IPS-20b (cell line): ENCODE measurements at regions not wholly inside any gene's neighbourhood (a gene's known extent, or its start where the extent isn't known, plus 50 kb on each side); places are given as distances from the start of the nearest gene placed in this dataset.

Experiments used
- H3K27ac ChIP-seq: one replicate; pipeline ENCODE4 v1.5.1; 2013; ENCODE audit warnings: low read length
- H3K27me3 ChIP-seq: 2 replicates; pipeline ENCODE4 v1.6.1; 2013; ENCODE audit warnings: mild to moderate bottlenecking, low read length, inconsistent platforms; ENCODE audit not compliant: insufficient read depth
- H3K36me3 ChIP-seq: 2 replicates; pipeline ENCODE4 v1.6.1; 2013; ENCODE audit warnings: low read depth, mild to moderate bottlenecking, inconsistent platforms, low read length, moderate library complexity; ENCODE audit not compliant: insufficient read depth
- H3K4me1 ChIP-seq: 2 replicates; pipeline ENCODE4 v1.6.1; 2013; ENCODE audit warnings: mild to moderate bottlenecking, control low read depth, inconsistent platforms, low read length, moderate library complexity; ENCODE audit not compliant: insufficient read depth
- H3K4me3 ChIP-seq: 2 replicates; pipeline ENCODE4 v1.5.1; 2013; ENCODE audit warnings: mild to moderate bottlenecking, low read length, inconsistent platforms
- H3K9ac ChIP-seq: 2 replicates; pipeline ENCODE4 v1.6.1; 2013; ENCODE audit warnings: low read depth, mild to moderate bottlenecking, inconsistent platforms, low read length, moderate library complexity
- H3K9me3 ChIP-seq: 2 replicates; pipeline ENCODE4 v1.6.1; 2013; ENCODE audit warnings: mild to moderate bottlenecking, low read depth, low read length, inconsistent platforms; ENCODE audit not compliant: insufficient read depth

GRCh38 chr2:226561962-226562361, 237.7 kb downstream of the IRS1 start:
- Histone ChIP-seq H3K36me3 (no peaks in the 10 kb centered on the region), H3K27me3 (no peaks in the 10 kb centered on the region), H3K4me1 (no peaks in the 10 kb centered on the region), H3K9ac (no peak overlapping the region), H3K4me3 (no peak overlapping the region), H3K9me3 (no peaks in the 10 kb centered on the region), H3K27ac (no peak overlapping the region)

- no peak overlapping the region for H3K27ac ChIP-seq
- H3K4me3 ChIP-seq: no peak overlapping the region
- H3K9ac ChIP-seq: no peak overlapping the region
- H3K4me1 ChIP-seq: no peaks in the 10 kb centered on the region
- H3K27me3 ChIP-seq: no peaks in the 10 kb centered on the region
- H3K36me3 ChIP-seq: no peaks in the 10 kb centered on the region
- H3K9me3 ChIP-seq: no peaks in the 10 kb centered on the region
These were observed 239.3 kb downstream of the IRS1 start for GRCh38 chr2:226560325-226560724.

GRCh38 chr2:226559536-226559935, 240.1 kb downstream of the IRS1 start:
- no peak overlapping the region for H3K9ac ChIP-seq
- H3K27ac ChIP-seq: no peak overlapping the region
- H3K9me3 ChIP-seq: no peaks in the 10 kb centered on the region
- no peaks in the 10 kb centered on the region for H3K27me3 ChIP-seq
- no peaks in the 10 kb centered on the region for H3K36me3 ChIP-seq
- H3K4me3 ChIP-seq: no peak overlapping the region
- H3K4me1 ChIP-seq: no peaks in the 10 kb centered on the region

DNA sequence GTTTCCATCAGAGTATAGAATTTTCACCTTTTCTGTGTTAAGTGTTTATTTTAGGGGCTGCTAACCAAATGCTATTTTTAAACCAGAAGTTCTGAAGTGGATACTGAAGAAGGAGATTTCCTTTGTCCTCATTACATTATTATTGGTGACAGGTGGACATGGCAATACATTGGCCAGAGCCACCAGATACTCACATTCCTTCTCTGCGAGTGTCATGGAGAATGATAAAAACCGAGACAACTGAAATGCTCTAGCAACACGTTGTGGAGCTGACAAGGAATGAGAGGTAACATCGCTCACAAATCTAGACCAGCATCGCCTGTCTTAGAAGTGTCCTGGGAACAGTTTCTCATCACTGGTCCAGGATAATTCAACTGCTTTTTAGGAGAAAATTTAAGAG, 241.2 kb downstream of the IRS1 start:
- H3K27ac ChIP-seq: no peak overlapping the region
- H3K4me3 ChIP-seq: no peak overlapping the region
- H3K36me3 ChIP-seq: no peaks in the 10 kb centered on the region
- H3K4me1 ChIP-seq: peaks cover 5% of the 10 kb centered on the region; the same call in 1 of the 2 replicates
- no peak overlapping the region for H3K9ac ChIP-seq
- no peaks in the 10 kb centered on the region for H3K27me3 ChIP-seq
- H3K9me3 ChIP-seq: no peaks in the 10 kb centered on the region

DNA sequence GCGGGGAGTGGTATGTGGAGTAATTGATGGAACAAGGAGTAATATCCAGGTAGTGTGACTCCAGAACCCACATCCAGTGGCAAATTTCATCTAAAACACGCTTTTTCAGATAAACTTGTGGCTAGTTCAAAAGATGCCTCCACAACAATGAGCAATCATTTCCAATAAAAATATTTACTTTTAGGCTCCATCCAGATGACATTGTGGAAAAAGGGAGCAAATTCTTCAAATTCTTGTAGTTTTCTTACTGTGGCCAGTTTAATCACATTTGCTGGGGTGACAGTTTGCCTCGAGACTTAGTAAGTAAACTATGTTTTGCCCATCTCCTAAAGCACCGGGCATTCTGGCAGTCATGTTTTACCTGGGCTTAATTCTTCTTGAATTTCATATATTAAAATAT, 243.6 kb downstream of the IRS1 start:
- Histone ChIP-seq H3K9ac (no peak overlapping the region), H3K27me3 (no peaks in the 10 kb centered on the region), H3K36me3 (no peaks in the 10 kb centered on the region), H3K4me3 (no peak overlapping the region), H3K9me3 (no peaks in the 10 kb centered on the region), H3K4me1 (peaks cover 13% of the 10 kb centered on the region; the same call in 1 of the 2 replicates), H3K27ac (no peak overlapping the region)

DNA sequence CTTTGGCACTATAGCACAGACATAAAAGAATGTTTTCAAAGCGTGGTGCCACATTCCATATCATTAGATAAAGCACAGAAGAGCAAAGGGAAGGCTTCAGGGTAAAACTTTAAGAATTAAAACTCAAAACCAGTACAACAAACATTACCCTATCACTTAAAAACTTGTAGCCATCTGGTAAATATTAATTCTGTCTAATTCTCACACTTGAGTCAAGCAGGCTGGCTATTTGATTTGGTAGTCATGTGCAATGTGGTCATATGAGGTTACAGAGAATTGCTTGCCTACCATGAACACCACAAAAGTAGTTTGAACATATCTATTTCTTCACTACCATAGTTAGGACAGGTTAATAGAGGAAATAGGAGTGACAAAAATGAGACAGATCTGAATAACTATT, 244.9 kb downstream of the IRS1 start:
- no peaks in the 10 kb centered on the region for H3K36me3 ChIP-seq
- H3K4me1 ChIP-seq: peaks cover 13% of the 10 kb centered on the region; the same call in 1 of the 2 replicates
- no peaks in the 10 kb centered on the region for H3K9me3 ChIP-seq
- no peak overlapping the region for H3K27ac ChIP-seq
- H3K9ac ChIP-seq: no peak overlapping the region
- H3K27me3 ChIP-seq: no peaks in the 10 kb centered on the region
- no peak overlapping the region for H3K4me3 ChIP-seq

DNA sequence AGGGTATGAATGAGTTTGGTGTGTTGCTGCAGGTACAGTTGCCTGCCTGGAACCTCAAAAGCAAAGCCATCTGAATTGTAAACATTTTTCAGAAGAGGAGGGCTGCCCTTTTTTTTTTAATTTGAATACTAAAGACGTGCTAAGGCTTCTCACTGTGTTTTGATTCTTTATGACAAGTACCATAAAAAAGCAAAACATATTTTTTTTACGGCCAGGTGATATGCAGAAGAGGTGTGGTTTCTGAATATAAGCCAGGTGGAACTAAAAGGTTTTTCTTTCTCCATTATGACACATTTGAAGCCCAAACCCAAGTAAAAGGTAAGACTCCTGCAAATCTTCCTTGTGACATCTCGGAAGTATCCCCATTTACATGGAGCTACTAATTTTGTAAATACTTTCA, 246.3 kb downstream of the IRS1 start:
- Histone ChIP-seq H3K9me3 (no peaks in the 10 kb centered on the region), H3K36me3 (no peaks in the 10 kb centered on the region), H3K4me3 (no peak overlapping the region), H3K27me3 (no peaks in the 10 kb centered on the region), H3K4me1 (peaks cover 13% of the 10 kb centered on the region; the same call in 1 of the 2 replicates), H3K9ac (no peak overlapping the region), H3K27ac (no peak overlapping the region)

GRCh38 chr2:226552571-226553285, 246.9 kb downstream of the IRS1 start:
- no peaks in the 10 kb centered on the region for H3K36me3 ChIP-seq
- H3K27me3 ChIP-seq: no peaks in the 10 kb centered on the region
- peaks cover 13% of the 10 kb centered on the region; the same call in 1 of the 2 replicates for H3K4me1 ChIP-seq
- H3K9me3 ChIP-seq: no peaks in the 10 kb centered on the region
- H3K4me3 ChIP-seq: no peak overlapping the region
- H3K9ac ChIP-seq: no peak overlapping the region
- no peak overlapping the region for H3K27ac ChIP-seq

GRCh38 chr2:226551522-226552250, 247.9 kb downstream of the IRS1 start:
- Histone ChIP-seq H3K36me3 (no peaks in the 10 kb centered on the region), H3K27ac (no peak overlapping the region), H3K4me1 (peaks cover 13% of the 10 kb centered on the region; the same call in 1 of the 2 replicates), H3K27me3 (no peaks in the 10 kb centered on the region), H3K9me3 (no peaks in the 10 kb centered on the region), H3K4me3 (no peak overlapping the region), H3K9ac (no peak overlapping the region)

DNA sequence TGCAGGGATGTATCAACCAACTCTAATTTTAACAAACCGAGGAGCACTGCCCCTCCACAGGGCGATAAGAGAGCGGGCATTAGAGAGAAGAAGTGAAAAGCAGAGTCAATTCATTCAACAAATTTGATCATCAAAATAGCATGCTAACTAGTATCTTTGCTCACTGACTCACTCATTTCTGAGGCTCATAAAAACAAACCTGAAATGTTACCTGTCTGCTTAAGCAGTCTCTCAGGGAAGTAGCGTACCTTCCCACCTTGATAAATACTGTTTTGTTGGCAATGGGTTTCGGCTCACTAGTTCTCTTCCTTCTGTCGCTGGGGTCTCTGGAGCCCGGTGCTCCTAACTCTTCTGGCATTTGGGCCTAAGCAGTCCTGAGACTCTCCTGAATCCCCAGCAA, 248.8 kb downstream of the IRS1 start:
- H3K36me3 ChIP-seq: no peaks in the 10 kb centered on the region
- no peak overlapping the region for H3K27ac ChIP-seq
- no peak overlapping the region for H3K9ac ChIP-seq
- H3K9me3 ChIP-seq: no peaks in the 10 kb centered on the region
- no peak overlapping the region for H3K4me3 ChIP-seq
- peaks cover 13% of the 10 kb centered on the region; the same call in 1 of the 2 replicates for H3K4me1 ChIP-seq
- no peaks in the 10 kb centered on the region for H3K27me3 ChIP-seq

DNA sequence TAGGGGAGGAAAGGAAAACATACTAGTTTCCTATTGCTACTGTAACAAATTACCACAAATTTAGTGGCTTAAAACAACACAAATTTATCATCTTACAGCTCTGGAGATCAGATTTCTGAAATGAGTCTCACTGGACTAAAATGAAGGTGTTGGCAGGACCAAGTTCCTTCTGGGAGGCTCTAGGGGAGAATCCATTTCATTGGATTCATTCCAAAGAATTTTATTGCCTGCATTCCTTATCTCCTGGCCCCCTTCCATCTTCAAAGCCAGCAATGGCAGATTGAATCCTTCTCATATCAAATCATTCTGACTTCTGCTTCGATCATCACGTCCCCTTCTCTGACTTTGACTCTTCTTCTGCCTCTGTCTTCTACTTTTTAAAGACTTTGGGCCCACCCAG, 250.9 kb downstream of the IRS1 start:
- H3K4me1 ChIP-seq: peaks cover 12% of the 10 kb centered on the region; the same call in 1 of the 2 replicates
- no peak overlapping the region for H3K4me3 ChIP-seq
- H3K27me3 ChIP-seq: no peaks in the 10 kb centered on the region

GRCh38 chr2:226544596-226545210, 254.9 kb downstream of the IRS1 start:
- H3K36me3 ChIP-seq: no peaks in the 10 kb centered on the region
- H3K9ac ChIP-seq: no peak overlapping the region
- H3K9me3 ChIP-seq: no peaks in the 10 kb centered on the region
- H3K27ac ChIP-seq: no peak overlapping the region
- H3K27me3 ChIP-seq: no peaks in the 10 kb centered on the region
- no peak overlapping the region for H3K4me3 ChIP-seq
- no peaks in the 10 kb centered on the region for H3K4me1 ChIP-seq

More for the DNA sequence above, 250.9 kb downstream of the IRS1 start:
- Histone ChIP-seq H3K9ac (no peak overlapping the region), H3K9me3 (no peaks in the 10 kb centered on the region), H3K36me3 (no peaks in the 10 kb centered on the region), H3K27ac (no peak overlapping the region)
